Upper lobe of left lung (tissue), 4 donors: ENCODE measurements at regions not wholly inside any gene's neighbourhood (a gene's known extent, or its start where the extent isn't known, plus 50 kb on each side); places are given as distances from the start of the nearest gene placed in this dataset.

ENCODE experiments used
- POLR2AphosphoS5 ChIP-seq, 2 donors: sonication (generic); formaldehyde crosslinking; IDR thresholded peaks; one replicate each; pipeline ENCODE4 v1.5.1; 2017; ENCODE audit warnings: antibody characterized with exemption in 2 of 2
- TF ChIP-seq, protein P1 (sequence below), 6 experiments: fragments of 450-650 bp in 4 of 6; fragments of 200-600 bp in 2 of 6; sonication (generic) in 2 of 6; IDR thresholded peaks; one replicate each; pipeline ENCODE4 v1.5.1; 2016 to 2019; ENCODE audit warnings: antibody characterized with exemption in 6 of 6

- no peak for TF ChIP-seq POLR2AphosphoS5 (IDR thresholded peaks at IDR 0.05)
- TF ChIP-seq, protein P1, sequence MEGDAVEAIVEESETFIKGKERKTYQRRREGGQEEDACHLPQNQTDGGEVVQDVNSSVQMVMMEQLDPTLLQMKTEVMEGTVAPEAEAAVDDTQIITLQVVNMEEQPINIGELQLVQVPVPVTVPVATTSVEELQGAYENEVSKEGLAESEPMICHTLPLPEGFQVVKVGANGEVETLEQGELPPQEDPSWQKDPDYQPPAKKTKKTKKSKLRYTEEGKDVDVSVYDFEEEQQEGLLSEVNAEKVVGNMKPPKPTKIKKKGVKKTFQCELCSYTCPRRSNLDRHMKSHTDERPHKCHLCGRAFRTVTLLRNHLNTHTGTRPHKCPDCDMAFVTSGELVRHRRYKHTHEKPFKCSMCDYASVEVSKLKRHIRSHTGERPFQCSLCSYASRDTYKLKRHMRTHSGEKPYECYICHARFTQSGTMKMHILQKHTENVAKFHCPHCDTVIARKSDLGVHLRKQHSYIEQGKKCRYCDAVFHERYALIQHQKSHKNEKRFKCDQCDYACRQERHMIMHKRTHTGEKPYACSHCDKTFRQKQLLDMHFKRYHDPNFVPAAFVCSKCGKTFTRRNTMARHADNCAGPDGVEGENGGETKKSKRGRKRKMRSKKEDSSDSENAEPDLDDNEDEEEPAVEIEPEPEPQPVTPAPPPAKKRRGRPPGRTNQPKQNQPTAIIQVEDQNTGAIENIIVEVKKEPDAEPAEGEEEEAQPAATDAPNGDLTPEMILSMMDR (IDR thresholded peaks at IDR 0.05) = no peak
Measured at GRCh38 chr4:149202117-149202516, 613.5 kb downstream of the IQCM start.
